GM23248 (cell line): ENCODE measurements at regions not wholly inside any gene's neighbourhood (a gene's known extent, or its start where the extent isn't known, plus 50 kb on each side); places are given as distances from the start of the nearest gene placed in this dataset.

Source experiments
- EZH2 ChIP-seq: fragments of 200-600 bp; sonication (generic); IDR thresholded peaks from 2 replicates; pipeline ENCODE4 v1.6.1; 2018; ENCODE audit warnings: antibody characterized with exemption, mild to moderate bottlenecking; ENCODE audit not compliant: insufficient read depth, poor library complexity, severe bottlenecking
- EZH2phosphoT487 ChIP-seq: fragments of 200-600 bp; sonication (generic); IDR thresholded peaks from 2 replicates; pipeline ENCODE4 v1.6.1; 2018; ENCODE audit warnings: antibody characterized with exemption, moderate library complexity, mild to moderate bottlenecking, low read depth; ENCODE audit not compliant: insufficient read depth

DNA sequence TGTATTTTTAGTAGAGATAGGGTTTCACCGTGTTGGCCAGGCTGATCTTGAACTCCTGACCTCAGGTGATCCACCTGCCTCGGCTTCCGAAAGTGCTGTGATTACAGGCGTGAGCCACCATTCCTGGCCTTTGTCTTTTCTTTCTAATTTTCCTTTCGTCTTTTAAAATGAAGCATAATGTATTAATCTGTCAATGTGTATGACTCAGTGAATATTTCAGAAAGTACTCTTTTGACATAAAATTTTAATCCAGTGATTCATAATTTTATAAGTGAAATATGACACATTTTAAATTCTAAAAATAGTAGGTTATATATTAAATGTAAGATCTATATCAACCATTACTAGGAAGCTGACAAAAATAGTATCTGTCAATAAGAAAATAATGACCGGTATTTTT, 1059.0 kb upstream of the PRMT6 start:
- no peak for TF ChIP-seq EZH2
- no peak for TF ChIP-seq EZH2phosphoT487
